Muscle layer of duodenum (tissue), 2 donors: ENCODE measurements at regions not wholly inside any gene's neighbourhood (a gene's known extent, or its start where the extent isn't known, plus 50 kb on each side); places are given as distances from the start of the nearest gene placed in this dataset.
"Not testable (repeated sequence)": the region's sequence is repeated elsewhere in the genome, so short reads cannot be mapped to it uniquely, and the experiment has no call there.

Source experiments
- H3K27ac ChIP-seq: one replicate; pipeline ENCODE4 v1.7.0; 2013; ENCODE audit warnings: mild to moderate bottlenecking, low read length
- H3K27me3 ChIP-seq: one replicate; pipeline ENCODE4 v1.7.0; 2013; ENCODE audit warnings: low read depth, mild to moderate bottlenecking, control low read depth, low read length
- H3K36me3 ChIP-seq, 2 donors: one replicate each; pipeline ENCODE4 v1.7.0; 2013; ENCODE audit warnings: low read length in 2 of 2, control low read depth in 1 of 2, mild to moderate bottlenecking in 1 of 2; ENCODE audit not compliant: insufficient read depth in 2 of 2, control insufficient read depth in 1 of 2
- H3K4me1 ChIP-seq, 2 donors: one replicate each; pipeline ENCODE4 v1.7.0; 2013; ENCODE audit warnings: low read length in 2 of 2, mild to moderate bottlenecking in 2 of 2, control low read depth in 1 of 2, moderate library complexity in 1 of 2; ENCODE audit not compliant: insufficient read depth in 2 of 2, control insufficient read depth in 1 of 2
- H3K4me3 ChIP-seq, 2 donors: one replicate each; pipeline ENCODE4 v1.7.0; 2013; ENCODE audit warnings: low read length in 2 of 2, low read depth in 1 of 2, mild to moderate bottlenecking in 1 of 2
- H3K9me3 ChIP-seq, 2 donors: one replicate each; pipeline ENCODE4 v1.7.0; 2013; ENCODE audit warnings: low read length in 2 of 2, control low read depth in 1 of 2, mild to moderate bottlenecking in 1 of 2; ENCODE audit not compliant: control insufficient read depth in 1 of 2
- donor health status: healthy.

DNA sequence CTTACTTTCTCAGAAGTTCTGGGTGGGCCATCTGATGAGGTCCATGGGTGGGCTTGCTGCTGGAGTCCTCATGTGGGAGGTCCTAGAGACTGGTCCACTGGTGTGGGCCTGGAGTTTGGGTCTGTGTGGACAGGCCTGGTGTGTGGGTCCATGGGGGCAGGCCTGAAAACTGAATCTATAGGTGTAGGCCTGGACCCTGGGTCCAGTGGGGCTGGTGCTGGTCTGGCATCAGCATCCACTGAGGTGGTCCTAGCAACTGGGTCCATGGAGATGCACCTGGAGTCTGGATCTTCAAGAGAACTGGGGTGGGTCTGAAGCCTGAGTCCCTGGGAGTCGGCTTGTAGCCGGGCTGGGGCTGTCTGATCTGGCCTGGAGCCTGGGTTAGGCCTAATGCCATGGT lies 253.8 kb upstream of the CCL2 start:
- H3K4me3 ChIP-seq, result no peak overlapping the region
- no peaks in the 10 kb centered on the region for H3K4me1 ChIP-seq
- H3K36me3 ChIP-seq, result no peaks in the 10 kb centered on the region
- H3K27me3 ChIP-seq, result no peaks in the 10 kb centered on the region
- H3K9me3 ChIP-seq, result peaks cover 6 to 12% of the 10 kb centered on the region in 2 donors
- H3K27ac ChIP-seq, result no peak overlapping the region

DNA sequence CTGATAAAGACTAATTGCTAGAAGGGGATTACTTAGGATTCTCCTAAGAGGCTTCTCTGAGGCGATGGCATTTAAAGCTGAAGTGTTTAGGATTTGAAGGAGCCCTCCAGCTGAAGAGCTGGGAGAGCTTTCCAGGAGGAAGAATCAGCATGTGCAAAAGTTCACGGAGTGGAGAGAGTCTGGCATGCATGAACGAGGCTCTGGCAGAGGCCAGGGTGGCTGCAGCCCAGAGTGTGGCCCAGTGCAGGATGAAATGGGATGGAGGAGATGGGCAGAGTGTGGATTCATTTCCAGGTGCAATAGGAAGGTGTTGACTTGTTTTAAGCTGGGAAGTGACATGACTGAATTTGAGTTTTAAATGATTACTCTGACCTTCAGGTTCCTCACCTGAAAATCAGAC lies 249.0 kb upstream of the CCL2 start:
- Histone ChIP-seq H3K9me3 (peaks cover 0 to 3% of the 10 kb centered on the region in 2 donors), H3K36me3 (no peaks in the 10 kb centered on the region), H3K27ac (no peak overlapping the region), H3K4me1 (no peaks in the 10 kb centered on the region), H3K27me3 (no peaks in the 10 kb centered on the region), H3K4me3 (no peak overlapping the region)

GRCh38 chr17:34008125-34008524 lies 247.0 kb upstream of the CCL2 start:
- H3K27me3 ChIP-seq, result no peaks in the 10 kb centered on the region
- H3K4me3 ChIP-seq, result no peak overlapping the region
- no peaks in the 10 kb centered on the region for H3K4me1 ChIP-seq
- H3K36me3 ChIP-seq, result no peaks in the 10 kb centered on the region
- no peaks in the 10 kb centered on the region for H3K9me3 ChIP-seq
- no peak overlapping the region for H3K27ac ChIP-seq

GRCh38 chr17:34009912-34010311 lies 245.2 kb upstream of the CCL2 start:
- no peaks in the 10 kb centered on the region for H3K9me3 ChIP-seq
- no peaks in the 10 kb centered on the region for H3K4me1 ChIP-seq
- no peaks in the 10 kb centered on the region for H3K36me3 ChIP-seq
- no peak overlapping the region for H3K27ac ChIP-seq
- no peaks in the 10 kb centered on the region for H3K27me3 ChIP-seq
- H3K4me3 ChIP-seq, result no peak overlapping the region

DNA sequence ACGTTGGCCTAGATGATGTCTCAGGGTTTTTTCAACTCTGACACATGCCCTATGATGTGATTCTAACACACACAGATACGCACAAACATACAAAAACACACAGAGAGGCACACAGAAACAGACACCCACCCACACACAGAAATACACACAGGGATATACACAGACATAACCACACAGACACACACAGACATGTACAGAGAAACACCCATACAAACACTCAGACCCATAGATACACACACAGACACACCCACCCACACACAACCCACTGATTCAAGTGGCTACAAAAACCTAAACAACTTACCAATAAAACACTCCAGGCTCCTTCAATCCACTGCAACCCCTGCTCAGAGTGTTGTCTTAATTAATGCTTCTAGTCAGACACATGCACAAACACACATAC lies 244.6 kb upstream of the CCL2 start:
- no peaks in the 10 kb centered on the region for H3K4me1 ChIP-seq

DNA sequence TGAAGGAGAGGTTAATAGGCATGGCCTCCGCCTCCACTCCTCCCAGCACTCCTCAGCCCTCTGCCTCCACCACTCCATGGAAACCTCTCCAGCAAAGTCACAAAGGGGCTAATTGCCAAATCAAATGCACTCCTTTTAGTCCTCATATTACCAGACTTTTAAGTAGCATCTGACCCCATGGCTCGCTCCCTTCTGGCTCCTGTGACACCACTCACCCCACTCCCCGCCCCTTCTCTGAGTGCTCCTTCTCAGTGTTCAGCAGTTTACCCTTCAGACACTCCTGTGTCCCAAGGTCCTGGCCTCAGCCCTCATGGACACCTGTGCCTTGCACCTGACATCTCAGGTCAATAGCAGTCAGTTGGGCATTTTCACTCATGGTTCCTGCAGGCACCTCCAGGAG lies 243.5 kb upstream of the CCL2 start:
- Histone ChIP-seq H3K4me3 (no peak overlapping the region), H3K36me3 (no peaks in the 10 kb centered on the region), H3K4me1 (no peaks in the 10 kb centered on the region), H3K27me3 (no peaks in the 10 kb centered on the region), H3K27ac (no peak overlapping the region), H3K9me3 (no peaks in the 10 kb centered on the region)

More for the DNA sequence above, 244.6 kb upstream of the CCL2 start:
- Histone ChIP-seq H3K9me3 (no peaks in the 10 kb centered on the region), H3K36me3 (no peaks in the 10 kb centered on the region), H3K27me3 (no peaks in the 10 kb centered on the region), H3K27ac (no peak overlapping the region), H3K4me3 (no peak overlapping the region)

GRCh38 chr17:34012709-34013375 lies 242.2 kb upstream of the CCL2 start:
- no peak overlapping the region for H3K27ac ChIP-seq
- no peaks in the 10 kb centered on the region for H3K4me1 ChIP-seq
- H3K27me3 ChIP-seq, result no peaks in the 10 kb centered on the region
- H3K9me3 ChIP-seq, result no peaks in the 10 kb centered on the region
- no peaks in the 10 kb centered on the region for H3K36me3 ChIP-seq
- H3K4me3 ChIP-seq, result no peak overlapping the region

DNA sequence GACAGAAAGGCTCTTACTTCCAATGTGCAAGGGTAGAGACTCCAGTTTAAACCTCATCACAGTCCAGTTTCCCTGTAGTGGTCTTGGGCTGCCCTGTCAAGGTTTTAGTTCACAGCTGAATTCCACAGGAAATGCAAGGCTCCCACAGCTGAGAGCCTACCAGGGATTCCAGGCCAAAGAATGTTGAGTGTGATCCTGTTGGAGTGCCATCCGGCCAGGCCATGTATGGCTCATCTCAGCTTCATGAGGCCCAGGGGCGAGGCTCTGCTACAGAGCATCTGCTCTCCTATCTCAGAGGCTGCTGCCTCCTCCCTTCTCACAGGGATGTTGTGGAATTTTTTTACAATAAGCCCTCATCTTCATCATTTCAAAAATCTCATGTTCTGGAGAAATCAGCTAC lies 239.8 kb upstream of the CCL2 start:
- no peaks in the 10 kb centered on the region for H3K4me1 ChIP-seq
- no peak overlapping the region for H3K27ac ChIP-seq
- no peaks in the 10 kb centered on the region for H3K27me3 ChIP-seq
- H3K9me3 ChIP-seq, result no peaks in the 10 kb centered on the region
- H3K4me3 ChIP-seq, result no peak overlapping the region
- no peaks in the 10 kb centered on the region for H3K36me3 ChIP-seq

DNA sequence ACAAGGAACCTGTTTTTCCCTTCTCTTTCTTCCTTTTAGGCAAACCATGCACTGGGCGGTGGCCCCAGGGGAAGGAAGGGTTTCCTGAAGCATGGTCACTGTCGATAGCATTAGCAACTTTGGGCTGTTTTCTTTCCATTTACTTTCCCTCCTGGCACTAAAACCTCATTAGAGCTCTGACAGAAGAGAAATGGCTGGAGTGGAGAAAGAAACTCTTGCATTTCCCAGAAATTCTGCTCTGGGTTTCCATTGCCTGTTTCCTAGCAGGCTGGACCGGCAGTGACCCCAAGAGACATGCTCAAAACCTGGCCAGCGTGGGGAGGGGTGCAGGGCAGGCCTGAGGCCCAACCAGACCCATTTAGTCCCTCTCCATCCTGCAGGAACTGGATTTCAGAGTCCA lies 230.7 kb upstream of the CCL2 start:
- Histone ChIP-seq H3K27me3 (no peaks in the 10 kb centered on the region), H3K9me3 (no peaks in the 10 kb centered on the region), H3K27ac (no peak overlapping the region), H3K4me3 (no peak overlapping the region), H3K36me3 (no peaks in the 10 kb centered on the region), H3K4me1 (no peaks in the 10 kb centered on the region)

GRCh38 chr17:34024806-34025551 lies 230.1 kb upstream of the CCL2 start:
- H3K27ac ChIP-seq, result no peak overlapping the region

DNA sequence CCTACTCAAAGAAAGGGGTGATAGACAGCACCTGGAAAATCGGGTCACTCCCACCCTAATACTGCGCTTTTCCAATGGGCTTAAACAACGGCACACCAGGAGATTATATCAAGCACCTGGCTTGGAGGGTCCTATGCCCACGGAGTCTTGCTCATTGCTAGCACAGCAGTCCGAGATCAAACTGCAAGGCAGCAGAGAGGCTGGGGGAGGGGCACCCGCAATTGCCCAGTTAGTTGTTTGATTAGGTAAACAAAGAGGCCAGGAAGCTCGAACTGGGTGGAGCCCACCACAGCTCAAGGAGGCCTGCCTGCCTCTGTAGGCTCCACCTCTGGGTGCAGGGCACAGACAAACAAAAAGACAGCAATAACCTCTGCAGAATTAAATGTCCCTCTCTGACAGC lies 224.5 kb upstream of the CCL2 start:
- not testable (repeated sequence) for H3K4me1 ChIP-seq, H3K27ac ChIP-seq, H3K4me3 ChIP-seq, H3K36me3 ChIP-seq, H3K27me3 ChIP-seq, H3K9me3 ChIP-seq

More at GRCh38 chr17:34024806-34025551, 230.1 kb upstream of the CCL2 start:
- Histone ChIP-seq H3K36me3 (no peaks in the 10 kb centered on the region), H3K4me3 (no peak overlapping the region), H3K4me1 (no peaks in the 10 kb centered on the region), H3K9me3 (no peaks in the 10 kb centered on the region), H3K27me3 (no peaks in the 10 kb centered on the region)

DNA sequence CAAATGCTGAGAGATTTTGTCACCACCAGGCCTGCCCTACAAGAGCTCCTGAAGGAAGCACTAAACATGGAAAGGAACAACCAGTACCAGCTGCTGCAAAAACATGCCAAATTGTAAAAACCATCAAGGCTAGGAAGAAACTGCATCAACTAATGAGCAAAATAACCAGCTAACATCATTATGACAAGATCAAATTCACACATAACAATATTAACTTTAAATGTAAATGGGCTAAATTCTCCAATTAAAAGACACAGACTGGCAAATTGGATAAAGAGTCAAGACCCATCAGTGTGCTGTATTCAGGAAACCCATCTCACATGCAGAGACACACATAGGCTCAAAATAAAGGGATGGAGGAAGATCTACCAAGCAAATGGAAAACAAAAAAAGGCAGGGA lies 222.8 kb upstream of the CCL2 start:
- not testable (repeated sequence) for H3K9me3 ChIP-seq, H3K4me1 ChIP-seq, H3K4me3 ChIP-seq, H3K27me3 ChIP-seq, H3K36me3 ChIP-seq, H3K27ac ChIP-seq
